OCI-LY1 (cell line): ENCODE measurements at regions not wholly inside any gene's neighbourhood (a gene's known extent, or its start where the extent isn't known, plus 50 kb on each side); places are given as distances from the start of the nearest gene placed in this dataset.

ENCODE experiments used
- CTCF ChIP-seq: fragments of 200-600 bp; sonication (generic), shearing (Covaris generic); IDR thresholded peaks from 2 replicates; pipeline ENCODE4 v1.5.1; 2017; ENCODE audit warnings: mild to moderate bottlenecking, antibody characterized with exemption, low read length, moderate library complexity, mixed read lengths
- EZH2 ChIP-seq: fragments of 200-600 bp; sonication (generic), shearing (Covaris generic); IDR thresholded peaks from 2 replicates; pipeline ENCODE4 v1.8.0; 2017; ENCODE audit warnings: borderline replicate concordance, mixed run types, mild to moderate bottlenecking, antibody characterized with exemption, low read length, moderate library complexity, mixed read lengths

GRCh38 chr7:131008840-131009711, 275.1 kb upstream of the KLF14 start:
- TF ChIP-seq CTCF: no peak
- no peak for TF ChIP-seq EZH2
